ENCODE measurements at regions not wholly inside any gene's neighbourhood (a gene's known extent, or its start where the extent isn't known, plus 50 kb on each side); places are given as distances from the start of the nearest gene placed in this dataset.
A peak's percentile ranks its signal among the peaks of the same experiment; 100 is the strongest.

DNA sequence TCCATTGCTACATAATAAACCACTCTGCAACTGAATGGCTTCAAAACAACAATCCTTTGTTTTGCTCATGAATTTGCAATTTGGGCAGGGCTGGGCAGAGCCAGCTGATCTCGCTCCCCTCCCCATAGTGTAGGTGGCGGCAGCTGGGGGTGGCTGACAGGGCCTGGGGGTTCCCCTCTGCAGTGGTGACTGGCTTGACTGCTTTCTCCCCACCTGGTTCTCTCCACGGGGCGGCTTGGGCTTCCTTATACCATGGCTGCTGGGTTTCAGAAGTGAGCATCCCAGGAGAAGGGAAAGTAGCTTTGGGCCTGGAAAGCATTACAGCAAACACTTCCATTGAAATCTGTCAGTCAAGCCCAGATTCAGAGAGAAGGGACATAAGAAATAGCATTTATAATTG is 129.7 kb upstream of the ZBTB40 start:
- DNase-seq (ENCODE audit: low spot score in 2 of 2), result peak in 1 of 2 donors; percentile 21

GRCh38 chr1:22323141-22323845 is 128.4 kb upstream of the ZBTB40 start:
- Histone ChIP-seq H3K27ac (no peak overlapping the region), H3K27me3 (peaks cover 13% of the 10 kb centered on the region)
- no peak for DNase-seq (ENCODE audit: low spot score in 2 of 2)

More for the DNA sequence above, 129.7 kb upstream of the ZBTB40 start:
- H3K27ac ChIP-seq, result no peak overlapping the region
- intact Hi-C loops (cut with DNase I), result no loop called here
- no peaks in the 10 kb centered on the region for H3K36me3 ChIP-seq
- TF ChIP-seq, protein P1, sequence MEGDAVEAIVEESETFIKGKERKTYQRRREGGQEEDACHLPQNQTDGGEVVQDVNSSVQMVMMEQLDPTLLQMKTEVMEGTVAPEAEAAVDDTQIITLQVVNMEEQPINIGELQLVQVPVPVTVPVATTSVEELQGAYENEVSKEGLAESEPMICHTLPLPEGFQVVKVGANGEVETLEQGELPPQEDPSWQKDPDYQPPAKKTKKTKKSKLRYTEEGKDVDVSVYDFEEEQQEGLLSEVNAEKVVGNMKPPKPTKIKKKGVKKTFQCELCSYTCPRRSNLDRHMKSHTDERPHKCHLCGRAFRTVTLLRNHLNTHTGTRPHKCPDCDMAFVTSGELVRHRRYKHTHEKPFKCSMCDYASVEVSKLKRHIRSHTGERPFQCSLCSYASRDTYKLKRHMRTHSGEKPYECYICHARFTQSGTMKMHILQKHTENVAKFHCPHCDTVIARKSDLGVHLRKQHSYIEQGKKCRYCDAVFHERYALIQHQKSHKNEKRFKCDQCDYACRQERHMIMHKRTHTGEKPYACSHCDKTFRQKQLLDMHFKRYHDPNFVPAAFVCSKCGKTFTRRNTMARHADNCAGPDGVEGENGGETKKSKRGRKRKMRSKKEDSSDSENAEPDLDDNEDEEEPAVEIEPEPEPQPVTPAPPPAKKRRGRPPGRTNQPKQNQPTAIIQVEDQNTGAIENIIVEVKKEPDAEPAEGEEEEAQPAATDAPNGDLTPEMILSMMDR (IDR thresholded peaks at IDR 0.05), result no peak
- no peaks in the 10 kb centered on the region for H3K9me3 ChIP-seq
- peaks cover 20% of the 10 kb centered on the region for H3K27me3 ChIP-seq
- H3K4me1 ChIP-seq, result no peaks in the 10 kb centered on the region
- no peak overlapping the region for H3K4me3 ChIP-seq

GRCh38 chr1:22323846-22324504 is 127.7 kb upstream of the ZBTB40 start:
- no peak for DNase-seq (ENCODE audit: low spot score in 2 of 2)
- H3K27me3 ChIP-seq, result peaks cover 6% of the 10 kb centered on the region
- no peaks in the 10 kb centered on the region for H3K36me3 ChIP-seq
- intact Hi-C loops (cut with DNase I), result no loop called here
- H3K4me3 ChIP-seq, result no peak overlapping the region
- no peaks in the 10 kb centered on the region for H3K4me1 ChIP-seq
- H3K27ac ChIP-seq, result no peak overlapping the region
- H3K9me3 ChIP-seq, result no peaks in the 10 kb centered on the region
- TF ChIP-seq, protein P1 (IDR thresholded peaks at IDR 0.05), result no peak

More at GRCh38 chr1:22323141-22323845, 128.4 kb upstream of the ZBTB40 start:
- intact Hi-C loops (cut with DNase I), result no loop called here
- H3K4me3 ChIP-seq, result no peak overlapping the region
- TF ChIP-seq, protein P1 (IDR thresholded peaks at IDR 0.05), result no peak
- no peaks in the 10 kb centered on the region for H3K36me3 ChIP-seq
- no peaks in the 10 kb centered on the region for H3K9me3 ChIP-seq
- H3K4me1 ChIP-seq, result no peaks in the 10 kb centered on the region

DNA sequence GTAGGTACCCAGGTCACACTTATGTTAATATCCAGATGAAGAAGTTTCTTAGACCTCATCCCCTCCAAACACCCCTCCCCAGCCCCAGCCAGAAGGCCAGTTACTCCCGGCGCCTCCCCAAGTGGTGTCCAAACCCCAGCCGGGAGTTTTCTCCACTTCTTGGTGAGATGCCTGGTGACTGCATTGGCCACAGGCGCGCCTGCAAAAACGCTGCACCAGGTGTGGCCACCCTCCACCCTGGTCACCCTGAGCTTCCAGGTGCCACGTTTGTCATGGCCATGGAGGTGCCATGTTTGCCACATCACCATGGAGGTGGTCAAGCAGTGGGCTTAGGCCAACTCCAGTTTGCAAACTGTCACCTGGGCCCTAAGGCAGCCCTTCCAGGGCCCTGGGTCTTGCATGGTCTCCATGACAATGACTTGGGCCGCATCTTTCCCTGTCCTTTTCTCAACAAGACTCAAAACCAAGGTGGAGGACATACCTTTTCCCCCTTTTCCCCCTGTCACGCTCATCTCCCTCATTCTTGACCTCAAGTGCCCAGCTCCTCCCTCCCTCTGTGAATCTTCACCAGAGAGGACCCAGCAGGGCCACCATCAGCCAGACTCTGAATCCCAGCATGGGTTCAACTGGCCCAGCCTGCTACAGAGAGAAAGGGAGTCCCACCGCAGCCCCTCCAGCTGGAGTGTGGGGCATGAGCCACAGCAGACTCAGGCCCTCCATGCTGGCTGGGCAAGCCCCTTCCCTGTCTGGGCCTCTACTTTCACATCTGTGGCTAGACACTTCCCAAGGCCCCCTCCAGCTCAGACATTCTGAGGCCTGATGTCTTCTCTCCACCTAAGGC is 125.9 kb upstream of the ZBTB40 start:
- H3K9me3 ChIP-seq, result no peaks in the 10 kb centered on the region
- TF ChIP-seq, protein P1 (IDR thresholded peaks at IDR 0.05), result no peak
- H3K4me1 ChIP-seq, result no peaks in the 10 kb centered on the region
- no peak overlapping the region for H3K27ac ChIP-seq
- H3K4me3 ChIP-seq, result no peak overlapping the region
- H3K27me3 ChIP-seq, result no peaks in the 10 kb centered on the region
- no peak for DNase-seq (ENCODE audit: low spot score in 2 of 2)
- intact Hi-C loops (cut with DNase I), result no loop called here
- no peaks in the 10 kb centered on the region for H3K36me3 ChIP-seq

DNA sequence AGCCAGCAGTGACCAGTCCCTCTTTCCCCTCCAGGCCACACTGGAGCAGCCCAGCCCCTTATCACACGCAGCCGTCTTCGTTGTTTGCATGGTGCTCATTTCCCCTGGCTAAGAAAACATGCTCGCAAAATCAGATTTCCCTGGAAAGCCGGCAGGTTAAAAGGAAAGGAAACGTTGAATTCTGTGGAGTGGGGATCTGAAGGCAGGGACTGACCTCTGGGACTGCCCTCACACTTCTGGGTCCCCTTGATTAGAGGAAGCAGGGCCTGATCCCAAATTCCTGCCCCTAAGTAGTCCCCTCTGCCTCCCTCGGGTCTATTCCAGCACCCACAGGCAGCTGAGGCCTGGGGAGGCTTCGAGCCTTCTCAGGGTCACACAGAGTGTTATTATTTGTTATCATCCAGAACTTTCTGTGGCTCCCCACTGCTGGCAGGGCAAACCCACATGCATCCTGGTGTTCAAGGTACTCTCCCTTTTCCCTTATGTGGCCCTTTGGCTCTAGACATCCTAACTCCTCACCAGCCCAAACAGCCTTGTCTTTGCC is 125.2 kb upstream of the ZBTB40 start:
- H3K27ac ChIP-seq, result no peak overlapping the region
- TF ChIP-seq, protein P1 (IDR thresholded peaks at IDR 0.05), result no peak
- DNase-seq (ENCODE audit: low spot score in 2 of 2), result no peak
- no peaks in the 10 kb centered on the region for H3K27me3 ChIP-seq
- no peak overlapping the region for H3K4me3 ChIP-seq
- no peaks in the 10 kb centered on the region for H3K9me3 ChIP-seq
- H3K36me3 ChIP-seq, result no peaks in the 10 kb centered on the region
- H3K4me1 ChIP-seq, result no peaks in the 10 kb centered on the region
- intact Hi-C loops (cut with DNase I), result no loop called here
